ENCODE measurements at regions not wholly inside any gene's neighbourhood (a gene's known extent, or its start where the extent isn't known, plus 50 kb on each side); places are given as distances from the start of the nearest gene placed in this dataset.

DNA sequence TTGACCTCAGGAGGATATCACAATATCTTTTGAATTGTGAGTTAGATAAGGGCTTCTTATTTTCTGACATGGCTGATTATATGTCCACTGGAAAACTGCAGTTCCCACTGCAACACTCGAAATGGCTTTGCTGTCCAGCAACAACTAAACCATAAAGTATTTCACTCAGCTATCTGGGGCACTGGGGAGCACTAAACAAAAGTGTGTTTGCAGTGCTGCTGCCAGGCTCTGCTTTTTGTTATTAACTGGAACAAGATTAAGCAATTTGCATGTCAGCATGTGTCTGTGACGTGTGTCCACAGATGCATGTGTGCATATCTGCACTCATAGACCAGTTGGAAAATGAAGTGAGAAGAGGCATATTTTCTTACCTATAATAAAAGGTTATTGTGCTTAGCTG lies 107.8 kb upstream of the CCN2 start:
- no peak overlapping the region for H3K4me3 ChIP-seq (ENCODE audit: low read depth, low read length)
- DNase-seq (ENCODE audit: low read depth): peak; percentile 44
- TF ChIP-seq, protein P1, sequence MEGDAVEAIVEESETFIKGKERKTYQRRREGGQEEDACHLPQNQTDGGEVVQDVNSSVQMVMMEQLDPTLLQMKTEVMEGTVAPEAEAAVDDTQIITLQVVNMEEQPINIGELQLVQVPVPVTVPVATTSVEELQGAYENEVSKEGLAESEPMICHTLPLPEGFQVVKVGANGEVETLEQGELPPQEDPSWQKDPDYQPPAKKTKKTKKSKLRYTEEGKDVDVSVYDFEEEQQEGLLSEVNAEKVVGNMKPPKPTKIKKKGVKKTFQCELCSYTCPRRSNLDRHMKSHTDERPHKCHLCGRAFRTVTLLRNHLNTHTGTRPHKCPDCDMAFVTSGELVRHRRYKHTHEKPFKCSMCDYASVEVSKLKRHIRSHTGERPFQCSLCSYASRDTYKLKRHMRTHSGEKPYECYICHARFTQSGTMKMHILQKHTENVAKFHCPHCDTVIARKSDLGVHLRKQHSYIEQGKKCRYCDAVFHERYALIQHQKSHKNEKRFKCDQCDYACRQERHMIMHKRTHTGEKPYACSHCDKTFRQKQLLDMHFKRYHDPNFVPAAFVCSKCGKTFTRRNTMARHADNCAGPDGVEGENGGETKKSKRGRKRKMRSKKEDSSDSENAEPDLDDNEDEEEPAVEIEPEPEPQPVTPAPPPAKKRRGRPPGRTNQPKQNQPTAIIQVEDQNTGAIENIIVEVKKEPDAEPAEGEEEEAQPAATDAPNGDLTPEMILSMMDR (conservative IDR thresholded peaks at IDR 0.05; ENCODE audit: low read depth, low read length): no peak

DNA sequence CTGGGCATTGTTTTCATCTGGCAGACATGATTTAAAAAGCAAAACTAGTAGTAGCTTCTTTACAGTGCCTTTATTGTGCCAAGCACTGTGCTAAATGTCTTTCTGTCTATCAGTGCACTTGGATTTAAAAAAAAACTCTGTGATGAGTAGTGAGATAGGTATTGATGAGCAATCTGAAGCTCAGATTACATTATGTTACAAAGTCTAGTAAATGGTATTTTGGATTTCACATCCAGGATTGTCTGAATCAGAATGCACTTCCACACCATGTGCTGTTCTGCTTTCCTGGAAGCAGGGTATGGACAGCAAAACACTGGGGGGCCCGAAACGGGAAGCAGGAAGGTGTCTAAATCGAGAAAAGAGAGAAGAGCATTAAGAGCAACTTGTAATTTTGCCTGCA lies 103.4 kb upstream of the CCN2 start:
- no peak overlapping the region for H3K4me3 ChIP-seq (ENCODE audit: low read depth, low read length)
- peak; percentile 74 for DNase-seq (ENCODE audit: low read depth)
- TF ChIP-seq, protein P1 (conservative IDR thresholded peaks at IDR 0.05; ENCODE audit: low read depth, low read length): no peak

DNA sequence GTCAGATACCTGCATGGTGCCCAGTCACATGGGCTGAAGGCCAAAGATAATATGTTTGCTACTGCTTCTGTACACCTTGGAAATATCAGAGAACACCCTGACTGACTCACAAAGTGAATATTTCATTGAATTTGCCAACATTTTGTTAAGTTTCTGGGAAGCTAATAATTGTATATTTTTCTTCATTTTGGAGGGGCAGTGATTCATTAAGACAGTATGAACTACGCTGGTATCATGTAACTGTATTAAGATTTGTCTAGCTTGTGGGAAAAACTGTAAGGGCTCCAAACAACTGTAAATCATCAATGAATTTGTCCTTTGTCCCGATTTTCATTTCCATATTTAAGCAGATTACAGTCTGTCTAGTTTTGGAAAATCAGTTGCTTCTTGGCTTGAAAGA lies 102.3 kb upstream of the CCN2 start:
- DNase-seq (ENCODE audit: low read depth): peak; percentile 63
- H3K4me3 ChIP-seq (ENCODE audit: low read depth, low read length): no peak overlapping the region
- TF ChIP-seq, protein P1 (conservative IDR thresholded peaks at IDR 0.05; ENCODE audit: low read depth, low read length): no peak

DNA sequence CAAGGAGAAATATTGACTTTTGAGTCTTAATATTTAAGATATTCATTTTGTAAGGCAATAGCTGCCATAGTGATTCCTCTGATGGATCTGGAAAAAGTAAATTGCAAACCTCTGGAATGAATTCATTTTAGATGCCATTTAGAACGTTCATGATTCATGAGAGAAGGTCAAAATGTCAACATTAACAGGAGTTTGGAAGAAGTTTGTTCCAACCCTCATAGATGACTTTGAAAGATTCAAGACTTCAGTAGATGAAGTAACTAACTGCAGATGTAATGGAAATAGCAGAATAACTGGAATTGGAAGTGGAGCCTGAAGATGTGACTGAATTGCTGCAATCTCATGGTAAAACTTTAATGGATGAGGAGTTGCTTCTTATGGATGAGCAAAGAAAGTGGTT lies 100.9 kb upstream of the CCN2 start:
- no peak for DNase-seq (ENCODE audit: low read depth)
- no peak overlapping the region for H3K4me3 ChIP-seq (ENCODE audit: low read depth, low read length)
- TF ChIP-seq, protein P1 (conservative IDR thresholded peaks at IDR 0.05; ENCODE audit: low read depth, low read length): no peak

DNA sequence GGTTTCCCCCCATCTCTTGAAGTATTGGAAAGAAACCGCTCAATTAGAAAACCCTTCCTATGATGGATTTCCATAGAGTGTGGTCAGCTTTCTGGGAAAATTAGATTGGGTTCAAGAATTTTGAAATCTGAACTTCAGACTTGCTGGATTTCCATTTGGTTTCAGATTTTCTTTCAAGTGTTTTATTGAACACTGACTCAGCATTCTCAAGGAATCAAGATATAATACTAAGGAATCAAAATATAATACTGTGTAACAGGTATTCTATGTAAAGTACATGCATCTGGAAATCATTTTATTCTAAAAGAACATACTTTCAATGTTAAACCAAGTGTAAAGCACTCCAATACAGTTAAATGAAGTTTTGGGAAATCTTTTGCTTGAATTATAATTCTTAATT lies 94.7 kb upstream of the CCN2 start:
- DNase-seq (ENCODE audit: low read depth): no peak
- TF ChIP-seq, protein P1 (conservative IDR thresholded peaks at IDR 0.05; ENCODE audit: low read depth, low read length): no peak
- H3K4me3 ChIP-seq (ENCODE audit: low read depth, low read length): no peak overlapping the region

DNA sequence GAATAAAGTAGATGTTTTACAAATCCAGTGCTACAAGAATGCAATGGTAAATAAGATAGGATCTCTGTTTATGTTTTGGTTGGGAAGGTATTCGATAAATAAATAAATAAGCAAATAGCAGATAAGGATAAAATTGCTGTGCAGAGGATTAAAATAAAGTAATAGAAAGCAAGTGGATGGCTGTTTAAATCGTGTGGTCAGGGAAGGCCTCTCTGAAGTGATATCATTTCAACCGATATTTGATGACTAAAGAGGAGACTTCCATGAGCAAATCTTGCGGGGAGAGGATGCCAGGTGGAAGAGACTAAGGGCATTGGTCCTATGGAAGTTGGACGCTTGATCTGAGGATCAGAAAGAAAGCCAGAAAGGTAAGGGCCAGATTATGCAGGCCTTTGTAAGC lies 92.0 kb upstream of the CCN2 start:
- no peak overlapping the region for H3K4me3 ChIP-seq (ENCODE audit: low read depth, low read length)
- TF ChIP-seq, protein P1 (conservative IDR thresholded peaks at IDR 0.05; ENCODE audit: low read depth, low read length): no peak
- no peak for DNase-seq (ENCODE audit: low read depth)

DNA sequence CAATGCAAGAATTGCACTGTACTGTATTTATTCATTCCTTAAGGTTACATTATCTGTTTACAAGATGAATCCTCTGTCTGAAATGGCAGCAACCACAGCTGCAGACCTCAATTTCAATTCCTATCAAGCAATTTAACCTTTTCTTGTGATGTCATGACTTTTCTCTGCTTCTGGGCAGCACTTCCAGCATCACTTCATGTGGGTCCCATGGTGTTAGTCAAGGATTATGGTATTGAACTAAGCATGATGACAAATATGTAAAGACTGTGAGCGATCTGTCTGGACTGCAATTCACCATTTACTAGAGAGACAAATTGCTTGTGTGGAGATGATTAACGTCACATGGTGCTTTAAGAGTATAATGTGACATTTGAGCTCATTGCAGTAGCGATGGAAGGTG lies 90.5 kb upstream of the CCN2 start:
- TF ChIP-seq, protein P1 (conservative IDR thresholded peaks at IDR 0.05; ENCODE audit: low read depth, low read length): no peak
- DNase-seq (ENCODE audit: low read depth): no peak

More for the DNA sequence above, 90.5 kb upstream of the CCN2 start:
- no peak overlapping the region for H3K4me3 ChIP-seq (ENCODE audit: low read depth, low read length)
